ENCODE measurements at regions not wholly inside any gene's neighbourhood (a gene's known extent, or its start where the extent isn't known, plus 50 kb on each side); places are given as distances from the start of the nearest gene placed in this dataset.

DNA sequence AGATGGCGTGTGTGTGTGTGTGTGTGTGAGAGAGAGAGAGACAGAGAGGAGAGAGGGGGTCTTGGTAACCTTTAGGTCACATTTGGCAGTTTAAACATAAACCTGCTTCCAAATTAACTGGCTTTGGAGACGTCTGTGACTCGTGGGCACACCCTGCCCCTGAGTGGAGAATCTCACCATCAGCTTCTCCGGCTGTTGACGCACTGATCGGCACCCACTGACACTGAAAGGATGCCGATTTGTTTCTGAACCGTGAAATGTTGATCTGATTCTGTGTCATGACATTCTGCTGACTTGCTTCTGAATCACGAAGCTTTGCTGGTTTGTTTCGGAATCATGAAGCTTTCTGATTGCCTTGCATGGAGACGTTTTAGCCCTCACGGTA is 114.7 kb downstream of the RTP5 start:
- TF ChIP-seq POLR2AphosphoS5 (IDR thresholded peaks at IDR 0.05; ENCODE audit: borderline replicate concordance, low read depth, low read length) (no peak), EZH2 (IDR thresholded peaks at IDR 0.05) (no peak), FOXP2 (optimal IDR thresholded peaks at IDR 0.05; ENCODE audit: control extremely low read depth, extremely low read length, insufficient read depth) (no peak)
